ENCODE measurements at regions not wholly inside any gene's neighbourhood (a gene's known extent, or its start where the extent isn't known, plus 50 kb on each side); places are given as distances from the start of the nearest gene placed in this dataset.
"Not testable (repeated sequence)": the region's sequence is repeated elsewhere in the genome, so short reads cannot be mapped to it uniquely, and the experiment has no call there.

- H3K4me3 ChIP-seq (ENCODE audit: low read depth, low read length), result no peak overlapping the region
- no peak for TF ChIP-seq CTCF (IDR thresholded peaks at IDR 0.05; ENCODE audit: insufficient read depth, low read length, missing control alignments)
- no peak for DNase-seq (ENCODE audit: low read depth, low spot score)
- POLR2A ChIA-PET, result no interaction called here
- CTCF ChIA-PET, result no interaction called here
Measured at GRCh38 chr1:194755241-194755994, 1569.0 kb upstream of the B3GALT2 start.

DNA sequence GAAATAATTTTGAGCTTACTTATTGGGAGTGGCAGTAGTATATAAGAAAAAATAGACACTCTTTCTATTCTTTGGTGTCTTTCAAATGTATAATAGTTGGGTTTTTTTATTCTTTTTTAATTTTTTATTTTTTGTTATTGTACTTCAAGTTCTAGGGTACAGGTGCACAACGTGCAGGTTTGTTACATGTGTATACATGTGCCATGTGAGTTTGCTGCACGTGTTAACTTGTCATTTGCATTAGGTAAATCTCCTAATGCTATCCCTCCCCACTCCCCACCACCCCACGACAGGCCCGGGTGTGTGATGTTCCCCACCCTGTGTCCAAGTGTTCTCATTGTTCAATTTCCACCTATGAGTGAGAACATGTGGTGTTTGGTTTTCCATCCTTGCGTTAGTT lies 1552.4 kb upstream of the B3GALT2 start:
- CTCF ChIA-PET; POLR2A ChIA-PET; DNase-seq (ENCODE audit: low read depth, low spot score); H3K4me3 ChIP-seq (ENCODE audit: low read depth, low read length): not testable (repeated sequence)

DNA sequence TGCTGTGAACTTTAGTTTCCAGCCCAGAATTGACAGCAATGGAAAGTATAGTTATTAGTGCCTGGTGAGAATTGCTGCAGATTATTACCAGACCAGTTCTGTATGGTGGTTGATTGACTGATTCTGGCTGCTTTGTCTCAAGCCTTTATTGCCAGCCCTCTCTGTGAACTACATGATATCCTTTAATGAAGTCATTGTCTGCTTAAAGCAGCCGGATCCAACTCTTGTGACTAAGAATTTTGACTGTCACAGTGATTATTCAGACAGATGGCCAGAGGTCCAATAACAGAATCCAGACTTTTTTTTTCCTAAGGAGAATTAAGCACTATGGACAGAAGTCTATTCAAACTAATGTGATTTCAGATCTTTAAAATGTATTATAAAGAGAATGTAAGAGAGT lies 1548.6 kb upstream of the B3GALT2 start:
- POLR2A ChIA-PET, result no interaction called here
- TF ChIP-seq CTCF (IDR thresholded peaks at IDR 0.05; ENCODE audit: insufficient read depth, low read length, missing control alignments), result no peak
- CTCF ChIA-PET, result no interaction called here
- DNase-seq (ENCODE audit: low read depth, low spot score), result no peak
- H3K4me3 ChIP-seq (ENCODE audit: low read depth, low read length), result no peak overlapping the region

- no peak overlapping the region for H3K4me3 ChIP-seq (ENCODE audit: low read depth, low read length)
- TF ChIP-seq CTCF (IDR thresholded peaks at IDR 0.05; ENCODE audit: insufficient read depth, low read length, missing control alignments), result no peak
- POLR2A ChIA-PET, result no interaction called here
- DNase-seq (ENCODE audit: low read depth, low spot score), result no peak
- CTCF ChIA-PET, result no interaction called here
Measured at GRCh38 chr1:194731025-194731424, 1544.6 kb upstream of the B3GALT2 start.

DNA sequence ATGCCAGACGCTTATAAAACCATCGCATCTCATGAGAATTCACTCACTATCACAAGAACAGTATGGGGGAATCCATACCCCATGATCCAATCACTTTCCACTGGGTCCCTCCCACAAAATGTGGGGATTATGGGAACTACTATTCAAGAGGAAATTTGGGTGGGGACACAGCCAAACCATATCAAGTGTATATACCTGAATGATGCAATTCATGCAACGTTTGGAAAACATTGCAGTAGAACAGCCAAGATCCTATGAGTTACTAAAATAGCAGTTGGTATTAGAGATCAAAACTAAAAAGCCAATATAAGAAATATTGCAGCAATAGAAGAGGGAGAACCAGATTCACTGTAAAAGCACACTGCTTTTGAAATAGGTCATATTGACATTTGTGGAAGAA lies 1543.9 kb upstream of the B3GALT2 start:
- ChIA-PET CTCF (no interaction called here), POLR2A (no interaction called here)
- DNase-seq (ENCODE audit: low read depth, low spot score), result no peak
- TF ChIP-seq CTCF (IDR thresholded peaks at IDR 0.05; ENCODE audit: insufficient read depth, low read length, missing control alignments), result no peak
- H3K4me3 ChIP-seq (ENCODE audit: low read depth, low read length), result no peak overlapping the region

GRCh38 chr1:194723067-194723466 lies 1536.7 kb upstream of the B3GALT2 start:
- no peak for TF ChIP-seq CTCF (IDR thresholded peaks at IDR 0.05; ENCODE audit: insufficient read depth, low read length, missing control alignments)
- POLR2A ChIA-PET, result no interaction called here
- H3K4me3 ChIP-seq (ENCODE audit: low read depth, low read length), result no peak overlapping the region
- CTCF ChIA-PET, result no interaction called here
- DNase-seq (ENCODE audit: low read depth, low spot score), result no peak

DNA sequence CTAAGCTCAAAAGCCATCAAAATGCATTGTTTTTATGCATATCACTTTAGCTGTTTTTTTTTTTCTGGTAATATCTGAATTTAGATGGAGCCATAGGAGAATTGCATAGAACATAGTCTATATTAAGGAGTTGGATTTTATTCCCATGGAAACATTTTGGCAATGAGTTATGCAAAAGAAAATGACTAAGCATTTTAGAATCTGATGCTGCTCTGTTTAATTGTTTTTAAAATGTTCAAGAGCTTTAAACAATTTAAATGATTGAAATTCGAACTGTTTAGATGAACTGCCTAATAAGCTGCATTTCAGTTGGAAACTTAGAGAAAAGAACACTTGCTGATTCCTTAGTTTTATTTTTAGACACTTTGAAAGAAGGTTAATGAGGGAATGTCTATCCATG lies 1531.5 kb upstream of the B3GALT2 start:
- TF ChIP-seq CTCF (IDR thresholded peaks at IDR 0.05; ENCODE audit: insufficient read depth, low read length, missing control alignments), result no peak
- CTCF ChIA-PET, result no interaction called here
- H3K4me3 ChIP-seq (ENCODE audit: low read depth, low read length), result no peak overlapping the region
- POLR2A ChIA-PET, result no interaction called here
- DNase-seq (ENCODE audit: low read depth, low spot score), result no peak

All from AG04449 (cell line).